Testis (tissue), 2 donors: ENCODE measurements at regions not wholly inside any gene's neighbourhood (a gene's known extent, or its start where the extent isn't known, plus 50 kb on each side); places are given as distances from the start of the nearest gene placed in this dataset.

ENCODE experiments used
- POLR2A ChIP-seq: fragments of 450-650 bp; IDR thresholded peaks from one replicate; pipeline ENCODE4 v1.6.1; 2017; ENCODE audit warnings: antibody characterized with exemption, mild to moderate bottlenecking, moderate library complexity
- TF ChIP-seq, protein P1 (sequence below), 3 experiments: fragments of 450-650 bp in 2 of 3; fragments of 200-600 bp in 1 of 3; sonication (generic) in 1 of 3; IDR thresholded peaks; one replicate each; pipeline ENCODE4 v1.5.1; 2016 to 2019; ENCODE audit warnings: antibody characterized with exemption in 3 of 3, mild to moderate bottlenecking in 2 of 3, moderate library complexity in 1 of 3

DNA sequence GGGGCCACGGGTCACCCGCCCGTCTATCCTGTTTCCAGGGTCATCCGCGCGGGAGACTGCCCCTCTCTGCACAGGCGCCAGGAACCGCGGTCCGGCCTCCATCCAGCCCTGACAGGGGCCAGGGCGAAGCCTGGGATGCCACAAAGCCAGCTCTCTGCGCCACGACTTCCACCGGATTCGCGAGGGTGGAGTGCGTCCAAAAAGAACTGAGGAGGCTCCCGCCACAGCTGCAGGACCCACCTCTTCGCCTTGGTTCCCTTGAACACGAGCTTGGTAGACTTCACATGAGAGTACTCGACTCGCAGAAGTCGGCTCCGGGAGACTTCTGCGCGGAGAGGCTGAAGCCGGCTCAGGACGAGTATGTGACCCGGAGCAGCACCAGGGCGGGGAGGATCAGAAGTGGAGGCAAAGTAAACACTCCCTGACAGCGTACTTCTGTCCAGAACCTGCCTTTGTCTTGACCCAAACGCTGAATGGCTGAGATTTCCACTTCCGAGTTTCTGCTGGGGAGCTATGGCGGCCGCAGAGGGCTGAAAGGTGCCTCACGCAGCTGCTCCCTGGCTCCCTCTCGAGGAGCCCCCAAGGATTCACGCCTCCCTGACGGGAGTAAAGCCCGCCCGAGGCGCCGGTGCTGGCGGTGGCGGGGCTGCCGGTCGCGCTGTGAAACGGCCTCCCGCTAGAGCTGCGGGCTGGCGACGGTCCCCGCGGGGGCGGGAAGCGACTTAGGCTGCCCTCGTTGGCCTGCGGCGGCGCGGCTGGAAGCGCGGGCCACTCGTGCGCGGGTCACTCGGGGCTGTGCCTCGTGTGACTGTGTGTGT, 4566.7 kb upstream of the OR11H1 start:
- no peak for TF ChIP-seq POLR2A
- TF ChIP-seq, protein P1, sequence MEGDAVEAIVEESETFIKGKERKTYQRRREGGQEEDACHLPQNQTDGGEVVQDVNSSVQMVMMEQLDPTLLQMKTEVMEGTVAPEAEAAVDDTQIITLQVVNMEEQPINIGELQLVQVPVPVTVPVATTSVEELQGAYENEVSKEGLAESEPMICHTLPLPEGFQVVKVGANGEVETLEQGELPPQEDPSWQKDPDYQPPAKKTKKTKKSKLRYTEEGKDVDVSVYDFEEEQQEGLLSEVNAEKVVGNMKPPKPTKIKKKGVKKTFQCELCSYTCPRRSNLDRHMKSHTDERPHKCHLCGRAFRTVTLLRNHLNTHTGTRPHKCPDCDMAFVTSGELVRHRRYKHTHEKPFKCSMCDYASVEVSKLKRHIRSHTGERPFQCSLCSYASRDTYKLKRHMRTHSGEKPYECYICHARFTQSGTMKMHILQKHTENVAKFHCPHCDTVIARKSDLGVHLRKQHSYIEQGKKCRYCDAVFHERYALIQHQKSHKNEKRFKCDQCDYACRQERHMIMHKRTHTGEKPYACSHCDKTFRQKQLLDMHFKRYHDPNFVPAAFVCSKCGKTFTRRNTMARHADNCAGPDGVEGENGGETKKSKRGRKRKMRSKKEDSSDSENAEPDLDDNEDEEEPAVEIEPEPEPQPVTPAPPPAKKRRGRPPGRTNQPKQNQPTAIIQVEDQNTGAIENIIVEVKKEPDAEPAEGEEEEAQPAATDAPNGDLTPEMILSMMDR (IDR thresholded peaks at IDR 0.05): no peak
